HG03159 (cell line): ENCODE measurements at regions not wholly inside any gene's neighbourhood (a gene's known extent, or its start where the extent isn't known, plus 50 kb on each side); places are given as distances from the start of the nearest gene placed in this dataset.

ENCODE experiments used
- ATAC-seq: cut with Tn5 transposase; IDR thresholded peaks from one replicate; pipeline ENCODE4 v1.9.1; 2021; ENCODE audit warnings: mild to moderate bottlenecking, moderate library complexity; ENCODE audit not compliant: unreplicated experiment

DNA sequence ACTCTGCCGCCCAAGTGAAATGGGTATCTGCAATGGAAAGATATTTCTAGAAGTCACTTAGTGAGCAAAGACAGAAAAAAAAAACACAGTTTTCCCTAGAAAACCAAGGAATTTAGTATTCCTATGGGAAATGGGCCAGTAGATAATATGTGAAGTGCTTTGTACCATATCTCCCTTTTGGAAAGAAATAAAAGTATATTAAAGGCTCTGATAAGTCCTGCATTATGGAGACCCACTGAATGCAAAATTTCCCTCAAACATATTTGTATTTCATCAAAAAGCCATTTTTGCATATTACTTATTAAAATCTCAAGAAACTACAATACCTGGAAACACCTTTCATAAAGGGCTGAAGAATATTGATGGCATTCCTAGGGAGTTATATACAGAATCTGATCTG, 51.6 kb upstream of the DYNLRB2 start:
- no peak for ATAC-seq

DNA sequence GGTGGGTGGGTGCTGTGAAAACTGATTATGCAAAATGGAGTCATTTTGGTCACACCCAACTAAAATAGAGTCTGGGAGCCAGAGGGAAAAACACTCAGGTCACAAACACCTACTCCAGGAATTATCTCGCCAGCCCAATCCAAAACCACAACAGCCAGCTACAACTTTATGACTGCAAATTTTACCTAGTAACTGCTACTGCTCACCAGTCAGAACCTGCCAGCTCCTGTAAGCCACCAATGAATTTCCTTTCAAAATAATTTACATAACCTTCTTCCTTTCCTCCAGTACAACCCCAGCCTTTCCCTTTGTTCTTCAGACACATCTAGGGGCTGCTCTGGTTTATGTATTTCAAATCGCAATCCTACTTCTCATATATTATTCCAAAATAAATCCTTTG, 52.6 kb upstream of the DYNLRB2 start:
- ATAC-seq = no peak

DNA sequence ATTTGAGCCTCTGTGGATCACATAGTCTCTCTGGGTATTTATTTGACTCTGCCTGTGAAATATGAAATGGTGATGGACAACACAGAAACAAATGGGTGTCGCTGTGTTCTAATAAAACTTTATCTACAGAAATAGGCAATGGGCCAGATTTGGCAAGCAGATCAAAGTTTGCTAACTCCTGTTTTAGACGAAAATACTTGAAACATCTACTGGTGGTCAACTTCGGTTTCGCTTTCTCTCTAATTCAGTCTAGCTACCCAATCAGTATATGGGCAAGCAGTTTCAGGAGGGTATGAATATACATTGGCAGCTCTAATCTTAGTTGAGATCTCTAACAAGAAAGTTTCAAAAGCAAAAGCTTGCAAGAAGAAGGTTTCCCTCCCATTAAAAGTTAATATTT, 60.1 kb upstream of the DYNLRB2 start:
- peak; percentile 83 for ATAC-seq

DNA sequence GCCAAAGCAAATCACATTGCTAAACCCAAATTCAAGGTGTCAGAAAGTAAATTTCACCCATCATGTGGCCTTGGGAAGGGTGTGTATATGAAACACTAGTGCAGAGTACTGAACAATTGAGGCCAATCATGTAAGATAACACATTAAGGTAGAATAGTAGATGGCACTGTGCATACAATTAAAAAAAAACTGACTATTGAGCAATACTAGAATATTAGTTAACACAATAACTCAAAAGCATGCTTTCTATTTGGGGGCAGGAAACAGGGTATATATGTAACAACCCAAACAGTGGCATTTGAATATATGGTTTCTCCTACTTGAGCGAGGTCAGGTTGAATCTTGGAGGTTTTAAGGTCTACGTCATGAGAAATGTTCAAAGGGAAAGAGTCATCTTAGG, 63.0 kb upstream of the DYNLRB2 start:
- ATAC-seq = no peak

DNA sequence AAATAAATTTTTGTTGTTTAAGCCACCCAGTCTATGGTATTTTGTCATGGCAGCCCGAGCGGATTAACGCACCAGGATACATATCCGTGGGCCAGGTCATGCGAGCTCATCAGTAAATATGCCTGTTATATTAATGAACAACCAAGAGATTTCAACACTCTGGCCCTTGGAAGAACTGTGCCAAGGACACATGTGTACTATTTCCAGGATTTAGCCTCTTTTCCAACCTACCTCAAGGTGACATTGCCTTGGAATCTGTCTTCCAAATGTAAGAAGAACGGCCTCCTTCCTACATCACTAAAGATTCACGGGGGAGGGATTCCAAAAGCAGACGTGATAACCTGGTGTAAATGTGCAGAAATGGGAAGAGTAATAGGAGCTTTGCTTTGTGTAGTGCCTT, 72.8 kb upstream of the DYNLRB2 start:
- ATAC-seq = no peak

DNA sequence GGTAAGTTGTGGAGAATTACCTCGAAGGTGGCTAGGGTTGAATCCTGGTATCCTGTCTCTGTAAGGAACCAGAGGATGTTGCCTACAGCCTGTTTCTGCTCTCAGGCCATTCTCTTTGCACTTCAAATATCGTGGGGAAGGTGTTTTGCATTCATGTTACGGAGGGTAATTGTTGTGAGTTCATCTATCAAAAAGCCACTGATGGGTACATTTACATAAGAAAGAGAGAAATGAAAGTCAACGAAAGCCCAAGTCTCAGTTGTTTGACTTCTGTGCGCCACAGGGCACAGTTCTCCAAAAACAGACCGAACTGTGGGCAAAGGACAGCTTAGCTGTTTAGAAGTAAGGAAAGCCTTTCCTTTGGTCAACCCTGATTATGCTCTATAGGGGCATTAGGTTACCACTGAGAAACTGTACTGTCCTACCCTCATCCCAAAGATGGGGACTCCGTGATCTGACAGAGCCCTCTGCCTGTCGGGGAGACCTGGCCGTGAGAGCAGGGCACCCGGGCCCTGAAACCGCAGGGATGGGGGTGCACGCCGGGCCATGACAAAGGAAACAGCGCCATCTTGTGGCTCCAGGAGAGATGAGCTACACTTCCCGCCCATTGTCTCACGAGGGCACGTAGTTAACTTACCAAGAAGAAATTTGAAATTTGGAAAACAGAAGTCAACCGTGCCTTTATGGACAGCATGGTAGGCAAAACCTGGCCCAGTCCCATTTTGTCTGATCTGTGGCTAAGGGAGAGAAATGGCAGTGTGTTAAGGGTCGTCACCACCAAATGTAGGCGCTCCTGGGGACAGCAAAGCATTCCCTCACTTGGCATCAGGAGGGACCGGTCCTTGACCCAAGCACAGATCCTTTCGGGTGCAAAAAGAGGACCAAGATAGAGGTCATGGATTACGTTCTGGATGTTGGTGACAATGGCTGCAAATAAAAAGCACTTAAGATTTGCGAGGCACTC, 74.5 kb upstream of the DYNLRB2 start:
- ATAC-seq = peak; percentile 93

DNA sequence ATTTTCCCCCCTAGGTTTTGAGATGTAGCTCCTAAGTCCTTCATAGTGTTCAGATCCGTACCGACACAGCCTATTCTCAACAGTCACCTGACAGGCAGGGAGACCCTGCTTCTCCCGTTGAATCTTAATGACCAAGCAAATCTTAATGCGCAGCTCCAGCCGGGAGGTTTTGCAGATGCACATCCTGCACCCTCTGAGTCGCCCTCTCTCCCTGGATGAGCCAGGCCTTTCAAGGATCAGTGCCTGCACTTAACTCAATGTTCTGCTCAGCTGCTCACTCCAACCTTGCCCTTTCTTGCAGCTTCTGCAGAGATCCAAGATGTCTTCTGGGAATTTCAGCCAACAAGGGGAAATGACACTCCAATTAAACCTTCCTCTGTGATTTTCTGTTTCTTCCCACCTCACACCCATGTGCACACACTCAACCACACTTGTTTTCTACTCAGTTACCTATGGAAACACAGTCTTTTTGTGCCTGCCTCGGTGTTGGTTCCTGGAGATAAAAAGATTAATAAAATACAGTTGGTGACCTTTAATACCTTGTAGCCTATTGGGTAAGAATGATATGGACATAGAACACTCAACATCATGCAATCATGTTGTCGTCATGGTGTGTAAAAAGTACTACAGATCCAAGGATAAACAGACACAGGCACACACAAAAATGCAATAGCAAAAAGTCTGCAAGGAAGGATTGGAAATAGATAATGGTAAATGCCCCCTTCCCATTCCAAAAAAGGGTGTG, 76.9 kb upstream of the DYNLRB2 start:
- no peak for ATAC-seq

DNA sequence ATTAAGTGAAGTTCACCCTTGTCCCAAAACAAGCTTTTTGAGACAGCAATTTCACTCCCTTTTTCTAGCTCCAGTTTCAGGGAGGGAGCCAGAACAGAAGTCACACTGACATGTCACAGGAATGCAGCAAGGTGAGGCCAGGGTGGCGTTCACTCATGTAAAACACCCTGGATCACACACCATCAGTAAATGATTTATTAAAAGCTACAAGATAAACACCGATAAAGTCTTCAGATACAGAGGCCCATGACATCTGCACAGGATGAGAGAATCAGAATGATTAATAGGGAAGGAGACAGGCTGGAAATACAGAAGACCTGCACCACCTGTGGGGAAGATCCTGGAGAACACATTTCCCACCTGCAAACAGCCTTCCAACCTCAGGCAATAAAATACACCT, 77.5 kb upstream of the DYNLRB2 start:
- ATAC-seq = no peak

DNA sequence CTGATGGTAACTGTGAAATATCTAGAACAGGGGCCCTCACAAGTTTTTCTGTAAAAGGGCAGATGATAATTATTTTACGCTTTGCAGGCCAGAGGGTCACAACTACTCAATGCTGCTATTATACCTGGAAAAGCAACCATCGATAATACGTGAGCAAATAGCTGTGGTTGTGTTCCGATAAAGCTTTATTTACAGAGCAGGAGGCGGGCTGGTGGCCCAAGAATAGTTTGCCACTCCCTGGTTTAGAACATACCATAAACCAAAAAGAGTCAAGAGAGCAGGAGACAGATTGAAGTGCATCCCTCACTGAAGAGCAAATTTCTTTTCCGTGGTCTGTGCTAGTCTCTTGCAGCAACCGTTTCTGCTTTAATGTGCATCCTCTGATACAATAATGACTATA, 77.9 kb upstream of the DYNLRB2 start:
- ATAC-seq = no peak

DNA sequence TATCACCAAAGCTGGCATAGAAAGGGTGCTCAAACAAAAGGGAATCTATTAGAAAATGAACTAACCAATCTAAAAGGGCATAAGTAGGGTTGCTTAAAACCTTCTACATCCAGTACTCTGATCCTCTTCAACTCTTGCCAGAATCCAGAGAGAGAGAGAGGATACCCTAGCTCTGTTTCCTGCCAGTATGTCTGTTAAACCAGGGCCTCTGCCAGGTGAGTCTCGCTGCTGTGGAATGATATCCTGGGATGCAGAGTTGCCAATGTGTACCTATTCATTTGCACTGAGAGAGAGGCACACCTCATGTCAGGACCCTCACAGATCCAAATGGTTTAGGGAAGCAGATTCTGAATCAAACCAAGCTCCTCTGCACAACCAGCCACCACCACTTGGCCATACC, 79.8 kb upstream of the DYNLRB2 start:
- no peak for ATAC-seq

DNA sequence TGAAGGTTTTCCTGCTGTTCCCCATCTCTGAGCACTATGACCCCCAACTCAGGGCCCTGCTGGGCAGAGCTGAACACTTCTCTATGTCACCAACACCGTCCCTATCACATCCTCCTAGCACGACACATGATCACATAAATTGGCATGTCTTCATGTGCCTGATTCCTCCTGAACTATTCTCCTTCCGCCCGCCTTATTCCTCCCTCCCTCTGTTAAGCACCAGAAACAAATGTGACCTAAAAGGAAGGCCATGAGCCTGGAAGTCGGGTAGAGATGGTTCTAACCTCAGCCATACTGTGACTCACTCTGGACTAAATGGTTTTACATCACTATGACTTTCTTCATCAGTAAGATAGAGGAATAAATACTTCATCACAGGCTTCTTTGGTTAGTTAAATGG, 80.8 kb upstream of the DYNLRB2 start:
- no peak for ATAC-seq

DNA sequence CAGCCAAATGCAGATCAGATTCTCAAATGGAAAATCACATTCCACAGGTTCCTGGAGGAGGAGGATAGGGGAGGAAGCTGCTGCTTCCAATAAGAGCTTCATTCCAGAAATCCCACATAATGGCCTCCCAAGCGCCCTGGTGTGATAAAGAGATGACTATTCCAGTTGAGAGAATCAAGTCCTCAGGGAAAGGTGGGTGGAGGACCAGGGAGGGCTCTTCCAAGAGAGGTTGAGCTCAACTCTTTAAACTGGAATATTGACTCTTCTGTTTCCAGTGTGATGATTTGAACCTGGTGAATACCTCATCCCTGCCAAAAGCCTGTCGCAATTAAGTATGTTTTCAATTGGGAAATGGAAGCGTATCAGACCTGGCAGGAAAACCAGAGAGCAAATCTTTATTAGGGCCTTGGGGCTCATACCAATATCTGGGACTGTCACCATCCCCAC, 81.4 kb upstream of the DYNLRB2 start:
- ATAC-seq = no peak

DNA sequence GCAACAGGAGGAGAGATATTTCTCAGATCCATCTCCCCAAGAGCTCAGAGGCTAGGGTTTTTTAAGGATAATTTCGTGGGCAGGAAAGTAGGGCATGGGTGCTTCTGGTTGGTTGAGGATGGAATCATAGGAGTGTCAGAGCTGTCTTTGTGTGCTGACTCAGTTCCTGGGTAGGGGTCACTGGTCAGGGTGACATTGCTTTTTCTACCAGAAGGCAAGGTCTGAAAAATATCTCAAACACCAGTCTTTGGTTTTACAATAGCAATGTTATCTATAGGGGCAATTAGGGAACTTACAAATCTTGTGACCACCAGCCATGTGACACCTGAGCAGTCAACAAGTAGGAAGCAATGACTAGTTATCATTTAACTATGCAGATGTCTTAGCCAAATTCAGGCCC, 82.9 kb upstream of the DYNLRB2 start:
- ATAC-seq = no peak

DNA sequence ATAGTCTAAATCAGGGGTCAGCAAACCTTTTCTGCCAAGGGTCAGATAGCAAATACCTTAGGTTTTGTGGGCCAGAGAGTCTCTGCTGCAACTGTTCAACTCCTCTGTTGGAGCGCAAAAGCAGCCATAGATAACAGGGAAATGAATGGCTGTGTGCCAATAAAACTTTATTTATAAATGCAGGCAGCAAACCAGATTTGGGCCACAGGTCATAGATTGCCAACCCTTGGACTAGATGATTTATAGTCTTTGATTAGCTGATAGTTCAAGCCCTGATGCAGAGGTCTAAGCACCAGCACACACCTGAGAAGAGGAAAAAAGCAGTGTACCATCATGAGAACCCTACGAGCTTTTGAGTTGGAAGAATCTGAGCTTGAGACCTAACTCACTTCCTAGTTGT, 86.0 kb upstream of the DYNLRB2 start:
- no peak for ATAC-seq

DNA sequence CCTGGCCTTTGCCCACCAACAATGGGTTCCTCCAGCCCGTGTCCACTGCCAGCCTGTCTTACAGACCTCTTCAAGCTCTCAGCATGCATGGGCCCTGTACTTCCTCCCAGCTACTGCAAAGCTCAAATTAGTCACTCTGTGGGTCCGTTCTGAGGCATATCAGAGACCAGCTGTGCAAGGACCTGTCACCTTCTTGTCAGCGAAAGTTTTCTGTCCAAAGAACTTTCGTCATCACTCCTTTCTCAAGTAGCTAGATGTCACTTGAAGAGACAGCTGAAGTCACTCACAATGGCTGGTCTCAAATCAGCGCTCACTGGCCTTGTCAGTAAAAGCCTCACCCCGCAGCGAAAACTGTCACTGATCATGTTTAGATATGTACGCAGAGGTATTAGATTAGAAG, 91.4 kb upstream of the DYNLRB2 start:
- ATAC-seq = no peak

DNA sequence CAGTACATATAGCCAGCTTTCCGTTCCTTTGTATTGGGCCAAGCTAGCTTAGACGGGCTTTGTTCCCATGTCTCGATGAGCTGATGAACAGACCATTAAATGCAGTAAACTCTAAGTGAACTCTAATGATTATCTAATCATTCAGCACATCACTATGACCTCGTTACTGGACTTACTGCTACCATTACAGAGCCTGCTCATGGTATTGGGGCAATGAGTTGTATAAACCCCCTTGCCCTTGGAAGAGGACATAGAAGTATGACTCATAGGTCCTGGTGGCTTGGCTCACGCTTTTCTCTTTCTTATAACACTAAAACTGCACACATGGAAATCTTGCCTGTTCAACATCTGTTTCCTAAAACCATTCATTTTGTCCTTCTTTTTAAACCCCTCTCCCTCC, 93.6 kb upstream of the DYNLRB2 start:
- no peak for ATAC-seq

DNA sequence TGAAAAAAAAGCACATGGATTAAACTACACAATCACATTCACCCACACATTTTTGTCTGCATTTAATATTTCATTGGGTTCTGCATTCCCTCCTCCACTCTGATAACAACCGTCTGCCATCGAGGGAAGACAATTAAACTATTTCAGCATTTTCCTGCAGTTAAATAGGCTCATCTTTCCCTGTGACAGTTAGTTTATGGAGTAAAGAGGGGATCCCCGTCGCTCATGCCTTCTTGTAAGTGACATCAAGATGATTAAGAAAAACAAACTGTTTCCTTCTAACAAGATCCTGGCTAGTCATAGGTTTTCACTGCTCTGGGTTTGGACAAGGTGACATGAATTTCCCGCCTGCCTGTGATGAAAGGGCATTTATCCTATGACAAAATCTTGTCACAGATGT, 98.0 kb upstream of the DYNLRB2 start:
- ATAC-seq = no peak

DNA sequence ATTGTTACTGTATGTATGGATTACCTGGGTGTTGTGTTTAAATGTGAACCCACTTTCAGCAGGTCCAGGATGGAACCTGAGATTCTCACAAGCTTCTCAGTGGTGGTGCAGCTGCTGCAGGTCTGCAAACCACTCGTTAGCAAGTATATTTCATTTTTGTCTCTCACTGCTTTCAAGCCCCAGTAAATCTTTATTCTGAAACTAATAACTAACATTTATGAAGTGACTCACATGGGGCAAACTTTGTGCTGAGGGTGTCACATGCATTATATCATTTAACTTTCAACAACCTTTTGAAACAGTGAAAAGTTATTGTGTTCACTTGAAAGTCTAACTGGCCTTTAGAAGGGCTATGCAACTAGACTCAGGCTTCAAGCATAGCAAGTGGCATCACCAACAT, 98.9 kb upstream of the DYNLRB2 start:
- ATAC-seq = peak; percentile 45

DNA sequence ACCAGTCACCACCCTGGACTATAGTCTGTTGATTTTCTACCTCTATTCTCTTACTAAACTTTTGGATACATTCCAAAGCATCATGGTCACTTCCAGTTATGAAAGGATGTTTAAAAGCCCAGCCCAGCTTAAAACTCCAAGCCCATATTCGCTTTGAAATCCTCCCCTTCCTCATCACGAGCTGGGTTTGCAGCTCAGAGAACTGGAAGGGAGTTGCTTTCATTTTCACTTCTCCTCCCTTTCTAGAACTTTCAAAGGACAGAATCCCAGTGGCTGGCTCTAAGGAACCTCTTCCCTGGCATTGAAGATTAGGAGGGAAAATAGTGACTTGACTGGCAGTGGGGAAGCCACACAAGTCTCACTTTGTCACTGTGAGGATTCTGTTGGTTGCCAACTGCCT, 100.1 kb upstream of the DYNLRB2 start:
- no peak for ATAC-seq

DNA sequence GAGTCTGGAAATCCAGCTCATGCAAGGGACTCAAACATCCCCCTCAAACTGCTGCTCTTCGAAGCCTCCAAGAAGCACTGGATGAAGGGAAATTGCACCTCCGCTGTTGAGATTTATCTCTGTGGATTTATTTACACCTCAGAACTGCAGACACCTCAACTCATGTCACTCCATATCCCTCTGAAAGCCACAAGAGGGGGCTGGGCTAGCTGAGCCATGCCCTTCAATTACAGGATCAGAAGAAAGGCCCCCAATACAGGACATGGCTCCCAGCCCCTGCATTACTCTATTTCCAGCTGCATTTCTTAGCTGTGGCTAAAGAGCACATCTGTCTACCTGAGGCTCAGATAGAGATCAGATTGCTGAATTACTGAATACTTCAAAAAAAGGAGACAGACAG, 103.1 kb upstream of the DYNLRB2 start:
- no peak for ATAC-seq

DNA sequence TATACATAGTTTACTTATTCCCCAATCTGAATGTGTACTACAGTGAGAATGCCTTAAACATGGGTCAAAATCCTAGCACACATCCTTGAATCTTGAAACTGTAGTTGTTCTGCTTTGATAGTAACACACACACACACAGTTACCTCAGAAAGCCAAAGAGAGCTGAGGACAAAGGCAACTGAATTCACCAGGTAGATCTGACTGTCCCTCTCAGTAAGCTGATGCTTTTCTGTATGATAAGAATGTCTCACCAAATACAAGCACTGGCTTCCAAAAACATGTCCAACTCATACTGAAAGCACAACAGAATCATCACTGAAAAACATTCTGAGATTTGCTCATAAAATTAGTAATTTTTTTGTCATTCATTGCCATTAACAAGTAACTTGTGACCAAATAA, 104.3 kb upstream of the DYNLRB2 start:
- ATAC-seq = no peak

DNA sequence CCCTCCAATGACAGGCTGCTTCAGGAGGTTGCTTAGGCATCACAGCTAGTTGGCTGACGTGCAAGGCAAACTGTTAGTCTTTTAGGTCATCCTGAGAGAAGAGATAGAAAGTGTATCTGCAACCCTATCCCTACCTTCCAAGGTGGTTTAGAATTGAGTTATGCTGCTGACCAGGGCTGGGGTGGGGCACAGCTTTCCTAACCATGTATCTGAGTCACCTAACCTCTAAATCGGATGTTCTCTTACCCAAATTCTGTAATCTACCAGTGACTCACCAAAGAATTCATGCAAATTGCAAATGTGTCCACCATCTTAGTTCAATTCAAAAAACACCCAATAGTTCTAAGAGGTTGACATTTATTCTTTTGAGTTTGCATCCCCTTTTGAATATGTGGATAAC, 107.2 kb upstream of the DYNLRB2 start:
- no peak for ATAC-seq
